HCT116 (cell line): ENCODE measurements at regions not wholly inside any gene's neighbourhood (a gene's known extent, or its start where the extent isn't known, plus 50 kb on each side); places are given as distances from the start of the nearest gene placed in this dataset.

ENCODE experiments used
- ATAC-seq: fragments of 200-7000 bp; cut with Tn5 transposase; 2 replicates; pipeline ENCODE4 v1.9.1; 2020; ENCODE audit warnings: mild to moderate bottlenecking, moderate library complexity
- BruUV-seq: library from RNA; stranded (reverse); fragments of 400-500 nt; replicated peaks from 2 replicates; lab custom pipeline; 2021; lab: Mats Ljungman, UMichigan
- CTCF ChIA-PET: fragments of 300-600 bp; sonication (Branson Sonifier 250); formaldehyde crosslinking; loops from one replicate; lab custom pipeline; 2021; ENCODE audit warnings: antibody characterized with exemption; lab: Charles Lee
- POLR2A ChIA-PET: fragments of 300-600, 350-600 bp; sonication (Branson Sonifier 250); formaldehyde crosslinking; loops from one replicate; lab custom pipeline; 2021; ENCODE audit warnings: antibody characterized with exemption; lab: Charles Lee
- RAD21 ChIA-PET, 2 experiments: fragments of 300-600 bp; sonication (Branson Sonifier 250); formaldehyde crosslinking; loops; one replicate each; lab custom pipeline; 2023; ENCODE audit warnings: low total read pairs in 2 of 2; ENCODE audit not compliant: uncharacterized antibody in 2 of 2, unreplicated experiment in 2 of 2, low non-redundant PET in 1 of 2; lab: Charles Lee
- DNase-seq: peaks from one replicate; pipeline ENCODE4 v3.0.0-alpha.2; 2010; ENCODE audit warnings: low read depth, low spot score
- H2AFZ ChIP-seq: fragments of 200-600 bp; shearing (Covaris generic), sonication (generic); 2 replicates; pipeline ENCODE4 v1.6.1; 2017; ENCODE audit warnings: low read depth, mixed run types, mixed read lengths, antibody characterized with exemption, low read length; ENCODE audit not compliant: poor library complexity, severe bottlenecking
- H3K27ac ChIP-seq: 2 replicates; pipeline ENCODE4 v1.5.1; 2012; ENCODE audit warnings: low read depth, low read length
- H3K27me3 ChIP-seq: fragments of 200-600 bp; sonication (generic); 2 replicates; pipeline ENCODE4 v1.6.1; 2016; ENCODE audit warnings: mixed run types, low read length, mixed read lengths; ENCODE audit not compliant: insufficient read depth
- H3K36me3 ChIP-seq, 2 experiments: fragments of 200-500 bp in 1 of 2; fragments of 200-600 bp in 1 of 2; sonication (Bioruptor generic) in 1 of 2; sonication (generic) in 1 of 2; 2 replicates each; pipeline versions ENCODE4 v1.5.1 to v1.6.1; 2014 to 2016; ENCODE audit warnings: low read length in 2 of 2, inconsistent platforms in 1 of 2, mixed read lengths in 1 of 2, mixed run types in 1 of 2; ENCODE audit not compliant: insufficient read depth in 2 of 2, control insufficient read depth in 1 of 2
- H3K4me1 ChIP-seq, 2 experiments: fragments of 200-600 bp in 1 of 2; sonication (generic) in 1 of 2; 2 replicates each; pipeline versions ENCODE4 v1.5.1 to v1.6.1; 2012 to 2017; ENCODE audit warnings: low read length in 2 of 2, inconsistent platforms in 1 of 2, mild to moderate bottlenecking in 1 of 2, mixed read lengths in 1 of 2, mixed run types in 1 of 2, moderate library complexity in 1 of 2; ENCODE audit not compliant: insufficient read depth in 2 of 2, control insufficient read depth in 1 of 2
- H3K4me2 ChIP-seq: fragments of 200-600 bp; sonication (generic); 2 replicates; pipeline ENCODE4 v1.6.1; 2017; ENCODE audit warnings: mixed run types, low read length, mixed read lengths
- H3K4me3 ChIP-seq, 2 experiments: fragments of 200-600 bp in 1 of 2; sonication (generic) in 1 of 2; replicated peaks in 1 of 2; 2 replicates each; pipeline ENCODE4 v1.5.1; 2011 to 2016; ENCODE audit warnings: low read length in 2 of 2, control low read depth in 1 of 2, low read depth in 1 of 2, mild to moderate bottlenecking in 1 of 2, mixed read lengths in 1 of 2, mixed run types in 1 of 2
- H3K79me2 ChIP-seq: fragments of 200-600 bp; sonication (generic); 2 replicates; pipeline ENCODE4 v1.6.1; 2017; ENCODE audit warnings: mild to moderate bottlenecking, mixed run types, low read length, moderate library complexity, mixed read lengths; ENCODE audit not compliant: insufficient read depth
- H3K9ac ChIP-seq: fragments of 200-600 bp; sonication (generic); 2 replicates; pipeline ENCODE4 v1.6.1; 2016; ENCODE audit warnings: low read length, mixed read lengths
- H3K9me2 ChIP-seq: fragments of 200-600 bp; sonication (generic), shearing (Covaris generic); 2 replicates; pipeline ENCODE4 v1.6.1; 2017; ENCODE audit warnings: mixed run types, mild to moderate bottlenecking, moderate library complexity; ENCODE audit not compliant: insufficient read depth
- H3K9me3 ChIP-seq, 2 experiments: fragments of 200-500 bp in 1 of 2; fragments of 200-600 bp in 1 of 2; sonication (Bioruptor generic) in 1 of 2; sonication (generic) in 1 of 2; 2 replicates each; pipeline ENCODE4 v1.6.1; 2014 to 2017; ENCODE audit warnings: low read length in 2 of 2, mixed read lengths in 2 of 2, inconsistent platforms in 1 of 2, low read depth in 1 of 2, mild to moderate bottlenecking in 1 of 2, mixed run types in 1 of 2, moderate library complexity in 1 of 2; ENCODE audit not compliant: control insufficient read depth in 1 of 2, insufficient read depth in 1 of 2
- H4K20me1 ChIP-seq: fragments of 200-600 bp; sonication (generic), shearing (Covaris generic); 2 replicates; pipeline ENCODE4 v1.6.1; 2017; ENCODE audit warnings: mixed run types, mild to moderate bottlenecking, moderate library complexity; ENCODE audit not compliant: insufficient read depth
- ATF3 ChIP-seq: IDR thresholded peaks from 2 replicates; pipeline ENCODE4 v1.6.1; 2012
- CBX3 ChIP-seq: IDR thresholded peaks from 2 replicates; pipeline ENCODE4 v1.6.1; 2012; ENCODE audit warnings: low read depth
- CEBPB ChIP-seq: IDR thresholded peaks from 2 replicates; pipeline ENCODE4 v1.6.1; 2012; ENCODE audit warnings: low read depth
- CTCF ChIP-seq, 3 experiments: fragments of 200-600 bp in 1 of 3; sonication (generic) in 1 of 3; IDR thresholded peaks in 2 of 3; conservative IDR thresholded peaks in 1 of 3; 2 replicates each; pipeline ENCODE4 v1.5.1; 2012 to 2017; ENCODE audit warnings: low read depth in 2 of 3, low read length in 2 of 3, antibody characterized with exemption in 1 of 3, borderline replicate concordance in 1 of 3, control low read depth in 1 of 3, mild to moderate bottlenecking in 1 of 3, mixed read lengths in 1 of 3, mixed run types in 1 of 3, moderate library complexity in 1 of 3; ENCODE audit not compliant: insufficient read depth in 1 of 3
- EZH2phosphoT487 ChIP-seq: fragments of 200-600 bp; IDR thresholded peaks from 2 replicates; pipeline ENCODE4 v1.6.1; 2018; ENCODE audit warnings: antibody characterized with exemption, borderline replicate concordance
- FOSL1 ChIP-seq: IDR thresholded peaks from 2 replicates; pipeline ENCODE4 v1.6.1; 2012; ENCODE audit warnings: low read depth
- JUND ChIP-seq: IDR thresholded peaks from 2 replicates; pipeline ENCODE4 v1.6.1; 2012
- MAX ChIP-seq: IDR thresholded peaks from 2 replicates; pipeline ENCODE4 v1.6.1; 2012
- POLR2AphosphoS5 ChIP-seq: IDR thresholded peaks from 2 replicates; pipeline ENCODE4 v1.6.1; 2011; ENCODE audit warnings: mild to moderate bottlenecking, low read depth, low read length, moderate library complexity
- REST ChIP-seq: IDR thresholded peaks from 2 replicates; pipeline ENCODE4 v1.6.1; 2012; ENCODE audit warnings: low read depth
- SIN3A ChIP-seq: IDR thresholded peaks from 2 replicates; pipeline ENCODE4 v1.6.1; 2012; ENCODE audit warnings: low read depth
- TCF7L2 ChIP-seq: IDR thresholded peaks from 2 replicates; pipeline ENCODE4 v1.7.0; 2011; ENCODE audit warnings: borderline replicate concordance, inconsistent platforms; ENCODE audit not compliant: insufficient read depth, insufficient read length; ENCODE audit errors: extremely low read depth
- ZBTB33 ChIP-seq: IDR thresholded peaks from 2 replicates; pipeline ENCODE4 v1.6.1; 2011; ENCODE audit warnings: mild to moderate bottlenecking, low read length, moderate library complexity; ENCODE audit not compliant: insufficient replicate concordance; ENCODE audit errors: extremely low read depth
- intact Hi-C: fragments of 100-400 bp; cut with micrococcal nuclease; formaldehyde crosslinking; loops from 2 replicates; pipeline ENCODE4 v1.10.0; 2022

- no peak for ATAC-seq
- Histone ChIP-seq H3K4me2 (no peak overlapping the region), H3K9ac (no peak overlapping the region), H3K9me3 (no peaks in the 10 kb centered on the region), H3K79me2 (no peaks in the 10 kb centered on the region), H3K4me1 (no peaks in the 10 kb centered on the region), H3K27me3 (no peaks in the 10 kb centered on the region), H3K36me3 (no peaks in the 10 kb centered on the region), H2AFZ (no peak overlapping the region), H3K4me3 (no peak overlapping the region), H4K20me1 (no peaks in the 10 kb centered on the region), H3K9me2 (no peaks in the 10 kb centered on the region), H3K27ac (no peak overlapping the region)
- intact Hi-C loops, result no loop called here
- ChIA-PET POLR2A (no interaction called here), CTCF (no interaction called here), RAD21 (no interaction called here)
- DNase-seq, result no peak
- BruUV-seq, result no TSS peak
- no peak for TF ChIP-seq REST
- TF ChIP-seq MAX, result no peak
- no peak for TF ChIP-seq ZBTB33
- no peak for TF ChIP-seq SIN3A
- no peak for TF ChIP-seq JUND
- no peak for TF ChIP-seq ATF3
- no peak for TF ChIP-seq FOSL1
- TF ChIP-seq EZH2phosphoT487, result no peak
- TF ChIP-seq CTCF (IDR thresholded peaks at IDR 0.05 in 2 of 3, conservative IDR thresholded peaks at IDR 0.05 in 1 of 3; ENCODE audit: borderline replicate concordance in 1 of 3, insufficient read depth in 1 of 3, low read depth in 2 of 3, low read length in 2 of 3), result no peak
- TF ChIP-seq CEBPB, result no peak
- TF ChIP-seq CBX3, result no peak
- no peak for TF ChIP-seq TCF7L2
- TF ChIP-seq POLR2AphosphoS5, result no peak
Measured at GRCh38 chr4:184558996-184559395, 84.6 kb upstream of the IRF2 start.
